SK-N-SH (cell line): ENCODE measurements at regions not wholly inside any gene's neighbourhood (a gene's known extent, or its start where the extent isn't known, plus 50 kb on each side); places are given as distances from the start of the nearest gene placed in this dataset.

Source experiments
- CTCF ChIA-PET: fragments of 300-600, 350-600 bp; formaldehyde crosslinking; extraction: SDS; loops from one replicate; lab custom pipeline; 2021; lab: Yijun Ruan, JAX
- POLR2A ChIA-PET: fragments of 350-600 bp; sonication (Branson Sonifier 250); formaldehyde crosslinking; extraction: SDS; loops from one replicate; lab custom pipeline; 2020; ENCODE audit warnings: antibody characterized with exemption, inconsistent platforms; lab: Yijun Ruan, JAX
- DNase-seq: peaks from one replicate; pipeline ENCODE4 v3.0.0; 2012
- H2AFZ ChIP-seq: fragments of 200-600 bp; sonication (generic); 2 replicates; pipeline ENCODE4 v1.8.1; 2016; ENCODE audit warnings: antibody characterized with exemption, mild to moderate bottlenecking, low read depth
- H3F3A ChIP-seq: fragments of 200-600 bp; sonication (generic); replicated peaks from 2 replicates; pipeline ENCODE3; 2016; ENCODE audit warnings: antibody characterized with exemption, mild to moderate bottlenecking; ENCODE audit not compliant: insufficient read depth
- H3K27ac ChIP-seq, 2 experiments: fragments of 200-500 bp in 1 of 2; fragments of 200-600 bp in 1 of 2; sonication (Bioruptor generic) in 1 of 2; sonication (generic), shearing (Covaris generic) in 1 of 2; 2 replicates each; pipeline versions ENCODE4 v1.5.1 to v1.6.1; 2014 to 2016; ENCODE audit warnings: low read depth in 2 of 2, inconsistent platforms in 1 of 2, low read length in 1 of 2, mild to moderate bottlenecking in 1 of 2, mixed read lengths in 1 of 2
- H3K27me3 ChIP-seq: fragments of 200-600 bp; sonication (generic), shearing (Covaris generic); 2 replicates; pipeline ENCODE4 v1.6.1; 2016; ENCODE audit warnings: mixed run types; ENCODE audit not compliant: insufficient read depth
- H3K36me3 ChIP-seq, 2 experiments: fragments of 200-500 bp in 1 of 2; fragments of 200-600 bp in 1 of 2; sonication (Bioruptor generic) in 1 of 2; sonication (generic) in 1 of 2; replicated peaks in 1 of 2; 2 replicates each; pipeline versions ENCODE3 to v1.5.1; 2014 to 2016; ENCODE audit warnings: low read length in 1 of 2, mild to moderate bottlenecking in 1 of 2; ENCODE audit not compliant: insufficient read depth in 2 of 2, control insufficient read depth in 1 of 2
- H3K4me1 ChIP-seq, 2 experiments: fragments of 200-500 bp in 1 of 2; fragments of 200-600 bp in 1 of 2; sonication (Bioruptor generic) in 1 of 2; sonication (generic), shearing (Covaris generic) in 1 of 2; 2 replicates each; pipeline versions ENCODE4 v1.5.1 to v1.6.1; 2014 to 2016; ENCODE audit warnings: low read depth in 1 of 2, low read length in 1 of 2, mixed run types in 1 of 2; ENCODE audit not compliant: insufficient read depth in 2 of 2, control insufficient read depth in 1 of 2
- H3K4me2 ChIP-seq: fragments of 200-600 bp; sonication (generic), shearing (Covaris generic); 2 replicates; pipeline ENCODE4 v1.6.1; 2017; ENCODE audit warnings: mixed run types
- H3K4me3 ChIP-seq, 2 experiments: fragments of 200-500 bp in 1 of 2; fragments of 200-600 bp in 1 of 2; sonication (Bioruptor generic) in 1 of 2; sonication (generic), shearing (Covaris generic) in 1 of 2; 2 replicates each; pipeline versions ENCODE4 v1.5.1 to v1.8.1; 2014 to 2016; ENCODE audit warnings: low read depth in 2 of 2, inconsistent platforms in 1 of 2, low read length in 1 of 2, mild to moderate bottlenecking in 1 of 2, mixed read lengths in 1 of 2, moderate library complexity in 1 of 2
- H3K79me2 ChIP-seq: fragments of 200-600 bp; sonication (generic); 2 replicates; pipeline ENCODE4 v1.8.1; 2017; ENCODE audit warnings: mild to moderate bottlenecking; ENCODE audit not compliant: insufficient read depth
- H3K9ac ChIP-seq: fragments of 200-600 bp; sonication (generic); 2 replicates; pipeline ENCODE4 v1.6.1; 2017; ENCODE audit warnings: mixed run types
- H3K9me2 ChIP-seq: fragments of 200-600 bp; sonication (generic); 2 replicates; pipeline ENCODE4 v1.6.1; 2017; ENCODE audit warnings: mixed run types
- H3K9me3 ChIP-seq: fragments of 200-600 bp; sonication (generic); 2 replicates; pipeline ENCODE4 v1.6.1; 2017; ENCODE audit warnings: mixed run types, mild to moderate bottlenecking, moderate library complexity
- H4K20me1 ChIP-seq: fragments of 200-600 bp; sonication (generic); 2 replicates; pipeline ENCODE4 v1.6.1; 2017; ENCODE audit warnings: mild to moderate bottlenecking, mixed run types; ENCODE audit not compliant: insufficient read depth
- CHD2 ChIP-seq: fragments of 150-350 bp; IDR thresholded peaks from 2 replicates; pipeline ENCODE4 v1.6.1; 2018; ENCODE audit warnings: low read length; ENCODE audit not compliant: partially characterized antibody
- ELF1 ChIP-seq: IDR thresholded peaks from 2 replicates; pipeline ENCODE4 v1.4.0; 2012
- FOSL2 ChIP-seq: IDR thresholded peaks from 2 replicates; pipeline ENCODE4 v1.4.0; 2012; ENCODE audit warnings: low read depth, mild to moderate bottlenecking, moderate library complexity, borderline replicate concordance
- FOXM1 ChIP-seq: IDR thresholded peaks from 2 replicates; pipeline ENCODE4 v1.4.0; 2012; ENCODE audit warnings: low read depth, mild to moderate bottlenecking
- GABPA ChIP-seq: IDR thresholded peaks from 2 replicates; pipeline ENCODE4 v1.4.0; 2012; ENCODE audit warnings: low read depth, mild to moderate bottlenecking
- GATA2 ChIP-seq: sonication (generic); formaldehyde crosslinking; IDR thresholded peaks from 2 replicates; pipeline ENCODE4 v1.5.0; 2020; ENCODE audit warnings: mild to moderate bottlenecking, missing genetic modification reagents
- JUND ChIP-seq: IDR thresholded peaks from 2 replicates; pipeline ENCODE4 v1.4.0; 2012
- RFX5 ChIP-seq: IDR thresholded peaks from 2 replicates; pipeline ENCODE4 v1.6.1; 2012; ENCODE audit warnings: mild to moderate bottlenecking, improper control_type of control experiment, low read length
- SIN3A ChIP-seq: IDR thresholded peaks from 2 replicates; pipeline ENCODE4 v1.6.1; 2012; ENCODE audit warnings: low read depth, mild to moderate bottlenecking, low read length, moderate library complexity, borderline replicate concordance
- TEAD4 ChIP-seq: IDR thresholded peaks from 2 replicates; pipeline ENCODE4 v1.4.0; 2012; ENCODE audit warnings: mild to moderate bottlenecking, borderline replicate concordance; ENCODE audit not compliant: insufficient read depth
- YY1 ChIP-seq: IDR thresholded peaks from 2 replicates; pipeline ENCODE4 v1.4.0; 2012; ENCODE audit warnings: low read depth, mild to moderate bottlenecking
- WGBS: methylation state at CpG from one replicate; pipeline ENCODE4 v1.1.6; 2017; ENCODE audit warnings: low lambda C conversion rate; 5-methylcytosine and 5-hydroxymethylcytosine counted together
- TF ChIP-seq, protein P1 (sequence below): IDR thresholded peaks from 2 replicates; pipeline ENCODE4 v1.6.1; 2012; ENCODE audit warnings: mild to moderate bottlenecking, low read depth, low read length, moderate library complexity
- TF ChIP-seq, protein P2 (sequence below): fragments of 200-600 bp; sonication (generic); IDR thresholded peaks from 2 replicates; pipeline ENCODE4 v1.6.1; 2017; ENCODE audit warnings: antibody characterized with exemption, mild to moderate bottlenecking, moderate library complexity

DNA sequence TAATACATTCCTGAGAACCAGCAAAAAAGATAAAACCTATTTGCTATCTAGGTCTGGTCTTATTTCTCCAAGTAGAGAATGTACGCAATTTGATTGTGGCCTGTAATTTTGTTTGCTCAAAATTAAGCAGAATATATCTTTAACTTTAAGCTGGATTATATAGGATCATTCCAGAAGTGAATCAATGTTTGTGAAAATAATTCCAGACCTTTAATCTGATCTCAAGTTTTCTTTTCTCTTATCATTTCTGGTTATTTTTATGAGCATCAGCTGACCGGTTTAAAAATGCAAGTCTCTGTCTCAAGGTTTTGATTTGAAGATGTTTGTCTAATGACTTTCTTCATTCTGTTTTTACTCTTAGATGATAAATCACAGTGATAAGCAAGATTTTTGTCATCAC is 997.9 kb upstream of the FLRT2 start (continued):
- no peak for TF ChIP-seq TEAD4

DNA sequence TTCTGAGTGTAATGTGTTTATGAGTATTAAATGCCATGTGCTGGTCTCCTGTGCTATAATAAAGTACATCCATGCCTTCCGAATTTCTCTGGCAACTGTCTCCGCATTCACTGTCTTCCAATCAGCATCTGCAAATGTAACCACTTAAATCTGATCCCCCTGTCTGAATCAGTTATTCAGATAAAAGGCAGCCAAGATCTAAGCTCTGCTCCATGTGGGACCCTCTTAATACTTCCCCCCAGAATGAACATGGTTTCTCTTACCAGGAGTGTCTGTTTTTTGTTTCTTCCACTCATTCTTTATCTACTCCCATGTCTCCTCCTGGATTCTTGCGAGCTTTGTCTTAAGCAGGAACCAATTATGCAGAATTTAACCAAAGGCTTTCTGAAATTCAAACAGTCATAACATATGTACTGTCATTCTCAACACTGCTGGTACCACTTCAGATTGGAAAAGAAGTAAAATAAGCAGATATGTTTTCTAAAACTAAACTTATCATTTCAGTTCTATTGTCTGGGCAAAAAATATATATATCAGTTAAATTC is 996.7 kb upstream of the FLRT2 start:
- Histone ChIP-seq H3K79me2 (no peaks in the 10 kb centered on the region), H3K27me3 (peaks cover 3% of the 10 kb centered on the region; the same call in 1 of the 2 replicates), H3K36me3 (no peaks in the 10 kb centered on the region), H2AFZ (no peak overlapping the region), H3F3A (no peaks in the 10 kb centered on the region), H3K4me1 (no peaks in the 10 kb centered on the region), H3K4me3 (no peak overlapping the region), H4K20me1 (0 out of 2 replicates have a peak, but pooled peaks cover 3% of the 10 kb centered on the region), H3K9me3 (no peaks in the 10 kb centered on the region), H3K9me2 (no peaks in the 10 kb centered on the region), H3K4me2 (no peak overlapping the region), H3K27ac (no peak overlapping the region), H3K9ac (no peak overlapping the region)
- TF ChIP-seq, protein P1, sequence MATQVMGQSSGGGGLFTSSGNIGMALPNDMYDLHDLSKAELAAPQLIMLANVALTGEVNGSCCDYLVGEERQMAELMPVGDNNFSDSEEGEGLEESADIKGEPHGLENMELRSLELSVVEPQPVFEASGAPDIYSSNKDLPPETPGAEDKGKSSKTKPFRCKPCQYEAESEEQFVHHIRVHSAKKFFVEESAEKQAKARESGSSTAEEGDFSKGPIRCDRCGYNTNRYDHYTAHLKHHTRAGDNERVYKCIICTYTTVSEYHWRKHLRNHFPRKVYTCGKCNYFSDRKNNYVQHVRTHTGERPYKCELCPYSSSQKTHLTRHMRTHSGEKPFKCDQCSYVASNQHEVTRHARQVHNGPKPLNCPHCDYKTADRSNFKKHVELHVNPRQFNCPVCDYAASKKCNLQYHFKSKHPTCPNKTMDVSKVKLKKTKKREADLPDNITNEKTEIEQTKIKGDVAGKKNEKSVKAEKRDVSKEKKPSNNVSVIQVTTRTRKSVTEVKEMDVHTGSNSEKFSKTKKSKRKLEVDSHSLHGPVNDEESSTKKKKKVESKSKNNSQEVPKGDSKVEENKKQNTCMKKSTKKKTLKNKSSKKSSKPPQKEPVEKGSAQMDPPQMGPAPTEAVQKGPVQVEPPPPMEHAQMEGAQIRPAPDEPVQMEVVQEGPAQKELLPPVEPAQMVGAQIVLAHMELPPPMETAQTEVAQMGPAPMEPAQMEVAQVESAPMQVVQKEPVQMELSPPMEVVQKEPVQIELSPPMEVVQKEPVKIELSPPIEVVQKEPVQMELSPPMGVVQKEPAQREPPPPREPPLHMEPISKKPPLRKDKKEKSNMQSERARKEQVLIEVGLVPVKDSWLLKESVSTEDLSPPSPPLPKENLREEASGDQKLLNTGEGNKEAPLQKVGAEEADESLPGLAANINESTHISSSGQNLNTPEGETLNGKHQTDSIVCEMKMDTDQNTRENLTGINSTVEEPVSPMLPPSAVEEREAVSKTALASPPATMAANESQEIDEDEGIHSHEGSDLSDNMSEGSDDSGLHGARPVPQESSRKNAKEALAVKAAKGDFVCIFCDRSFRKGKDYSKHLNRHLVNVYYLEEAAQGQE, result no peak
- no peak for TF ChIP-seq CHD2
- no peak for TF ChIP-seq RFX5
- no peak for TF ChIP-seq GATA2
- TF ChIP-seq GABPA, result no peak
- TF ChIP-seq, protein P2, sequence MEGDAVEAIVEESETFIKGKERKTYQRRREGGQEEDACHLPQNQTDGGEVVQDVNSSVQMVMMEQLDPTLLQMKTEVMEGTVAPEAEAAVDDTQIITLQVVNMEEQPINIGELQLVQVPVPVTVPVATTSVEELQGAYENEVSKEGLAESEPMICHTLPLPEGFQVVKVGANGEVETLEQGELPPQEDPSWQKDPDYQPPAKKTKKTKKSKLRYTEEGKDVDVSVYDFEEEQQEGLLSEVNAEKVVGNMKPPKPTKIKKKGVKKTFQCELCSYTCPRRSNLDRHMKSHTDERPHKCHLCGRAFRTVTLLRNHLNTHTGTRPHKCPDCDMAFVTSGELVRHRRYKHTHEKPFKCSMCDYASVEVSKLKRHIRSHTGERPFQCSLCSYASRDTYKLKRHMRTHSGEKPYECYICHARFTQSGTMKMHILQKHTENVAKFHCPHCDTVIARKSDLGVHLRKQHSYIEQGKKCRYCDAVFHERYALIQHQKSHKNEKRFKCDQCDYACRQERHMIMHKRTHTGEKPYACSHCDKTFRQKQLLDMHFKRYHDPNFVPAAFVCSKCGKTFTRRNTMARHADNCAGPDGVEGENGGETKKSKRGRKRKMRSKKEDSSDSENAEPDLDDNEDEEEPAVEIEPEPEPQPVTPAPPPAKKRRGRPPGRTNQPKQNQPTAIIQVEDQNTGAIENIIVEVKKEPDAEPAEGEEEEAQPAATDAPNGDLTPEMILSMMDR, result no peak
- no peak for TF ChIP-seq JUND
- no peak for TF ChIP-seq SIN3A
- no peak for TF ChIP-seq FOSL2
- TF ChIP-seq ELF1, result no peak
- no peak for TF ChIP-seq FOXM1
- TF ChIP-seq YY1, result no peak
- ChIA-PET CTCF (no interaction called here), POLR2A (no interaction called here)
- no peak for DNase-seq
- under 1% methylated on average over 3 of the region's 3 CpGs for WGBS
